B cell (primary cell): ENCODE measurements at regions not wholly inside any gene's neighbourhood (a gene's known extent, or its start where the extent isn't known, plus 50 kb on each side); places are given as distances from the start of the nearest gene placed in this dataset.

Experiments
- ATAC-seq: fragments of 200-7000 bp; cut with Tn5 transposase; one replicate; pipeline ENCODE4 v1.10.0; 2021; ENCODE audit warnings: low read depth, mild to moderate bottlenecking, moderate number of reproducible peaks, moderate library complexity
- CTCF ChIA-PET: fragments of 350-600 bp; sonication (Branson Sonifier 250); formaldehyde crosslinking; loops from one replicate; lab custom pipeline; 2021; ENCODE audit warnings: antibody characterized with exemption, inconsistent platforms; lab: Charles Lee
- POLR2A ChIA-PET: fragments of 350-600 bp; sonication (Branson Sonifier 250); formaldehyde crosslinking; loops from one replicate; lab custom pipeline; 2021; ENCODE audit warnings: antibody characterized with exemption; lab: Charles Lee
- DNase-seq: peaks from one replicate; pipeline ENCODE4 v3.0.0; 2013
- H2AFZ ChIP-seq: 2 replicates; pipeline ENCODE4 v1.6.1; 2012; ENCODE audit warnings: mild to moderate bottlenecking, low read depth, low read length; ENCODE audit not compliant: insufficient read depth, poor library complexity, severe bottlenecking
- H3K27ac ChIP-seq, 2 donors: 1 replicate in 1 of 2; 2 replicates in 1 of 2; pipeline ENCODE4 v1.5.1; 2012 to 2013; ENCODE audit warnings: low read length in 2 of 2, mild to moderate bottlenecking in 2 of 2, moderate library complexity in 1 of 2
- H3K27me3 ChIP-seq, 4 experiments: fragments of 200-600 bp in 1 of 4; sonication (generic) in 1 of 4; replicated peaks in 1 of 4; 1 replicate in 2 of 4; 2 replicates in 2 of 4; pipeline versions ENCODE4 v1.6.1 to v1.7.0; 2013 to 2016; ENCODE audit warnings: low read length in 3 of 4, mild to moderate bottlenecking in 2 of 4, mixed read lengths in 1 of 4, moderate library complexity in 1 of 4; ENCODE audit not compliant: insufficient read depth in 4 of 4, control insufficient read depth in 3 of 4; ENCODE audit errors: control extremely low read depth in 1 of 4
- H3K36me3 ChIP-seq, 2 experiments: replicated peaks in 1 of 2; 1 replicate in 1 of 2; 2 replicates in 1 of 2; pipeline versions ENCODE4 v1.6.1 to v1.7.1; 2013; ENCODE audit warnings: low read length in 1 of 2; ENCODE audit not compliant: insufficient read depth in 2 of 2, control insufficient read depth in 1 of 2; ENCODE audit errors: control extremely low read depth in 1 of 2, extremely low read depth in 1 of 2
- H3K4me1 ChIP-seq, 2 donors: fragments of 200-600 bp in 1 of 2; sonication (generic) in 1 of 2; 1 replicate in 1 of 2; 2 replicates in 1 of 2; pipeline versions ENCODE4 v1.5.1 to v1.6.1; 2013 to 2017; ENCODE audit warnings: low read length in 2 of 2; ENCODE audit not compliant: control insufficient read depth in 2 of 2, insufficient read depth in 2 of 2
- H3K4me2 ChIP-seq: replicated peaks from 2 replicates; pipeline ENCODE3; 2012; ENCODE audit warnings: mild to moderate bottlenecking, low read depth, low read length; ENCODE audit not compliant: poor library complexity, severe bottlenecking
- H3K4me3 ChIP-seq, 5 experiments: fragments of 200-600 bp in 1 of 5; sonication (generic) in 1 of 5; 1 replicate in 3 of 5; 2 replicates in 2 of 5; pipeline versions ENCODE4 v1.5.1 to v1.7.0; 2011 to 2016; ENCODE audit warnings: low read length in 4 of 5, mild to moderate bottlenecking in 4 of 5, low read depth in 2 of 5, control low read depth in 1 of 5, moderate library complexity in 1 of 5; ENCODE audit not compliant: insufficient read depth in 1 of 5; ENCODE audit errors: control extremely low read depth in 1 of 5, extremely low read depth in 1 of 5
- H3K79me2 ChIP-seq: fragments of 200-600 bp; sonication (generic); one replicate; pipeline ENCODE4 v1.6.0; 2016; ENCODE audit warnings: low read length; ENCODE audit not compliant: control insufficient read depth, insufficient read depth
- H3K9ac ChIP-seq: fragments of 200-600 bp; sonication (generic); 2 replicates; pipeline ENCODE4 v1.6.1; 2017; ENCODE audit warnings: mild to moderate bottlenecking, low read length, moderate library complexity
- H3K9me3 ChIP-seq, 3 donors: one replicate each; pipeline versions ENCODE4 v1.6.1 to v1.7.1; 2013; ENCODE audit warnings: low read length in 2 of 3; ENCODE audit not compliant: control insufficient read depth in 2 of 3, insufficient read depth in 1 of 3; ENCODE audit errors: control extremely low read depth in 1 of 3
- H4K20me1 ChIP-seq: 2 replicates; pipeline ENCODE4 v1.6.0; 2012; ENCODE audit warnings: mild to moderate bottlenecking, low read length; ENCODE audit not compliant: insufficient read depth, control insufficient read depth, poor library complexity, severe bottlenecking
- H3K27ac Mint-ChIP-seq: one replicate; pipeline ENCODE4 v1.8.0; 2021; ENCODE audit warnings: mixed read lengths
- H3K27me3 Mint-ChIP-seq: one replicate; pipeline ENCODE4 v1.8.0; 2021; ENCODE audit warnings: mixed read lengths
- H3K4me1 Mint-ChIP-seq: one replicate; pipeline ENCODE4 v1.8.0; 2021; ENCODE audit warnings: mixed read lengths
- H3K4me3 Mint-ChIP-seq: one replicate; pipeline ENCODE4 v1.8.0; 2021; ENCODE audit warnings: mixed read lengths
- H3K9me3 Mint-ChIP-seq: one replicate; pipeline ENCODE4 v1.8.0; 2022; ENCODE audit warnings: mixed read lengths; ENCODE audit not compliant: insufficient read depth
- EZH2 ChIP-seq: IDR thresholded peaks from 2 replicates; pipeline ENCODE4 v1.6.1; 2012; ENCODE audit warnings: borderline replicate concordance, low read depth, mild to moderate bottlenecking, moderate library complexity, low read length; ENCODE audit not compliant: insufficient read depth, poor library complexity, severe bottlenecking
- WGBS: methylation state at CpG from one replicate; pipeline ENCODE4 v1.1.5; 2013; ENCODE audit warnings: missing lambda C conversion rate; ENCODE audit not compliant: insufficient coverage; 5-methylcytosine and 5-hydroxymethylcytosine counted together
- intact Hi-C: fragments of 100-400 bp; cut with micrococcal nuclease; formaldehyde crosslinking; loops from one replicate; pipeline ENCODE4 v1.10.0; 2022
- TF ChIP-seq, protein P1 (sequence below): fragments of 200-600 bp; IDR thresholded peaks from one replicate; pipeline ENCODE4 v1.8.0; 2022; ENCODE audit warnings: antibody characterized with exemption, mild to moderate bottlenecking

GRCh38 chr7:68209486-68209885 lies 1212.9 kb downstream of the TYW1 start:
- H3K4me2 ChIP-seq, result no peak overlapping the region
- TF ChIP-seq, protein P1, sequence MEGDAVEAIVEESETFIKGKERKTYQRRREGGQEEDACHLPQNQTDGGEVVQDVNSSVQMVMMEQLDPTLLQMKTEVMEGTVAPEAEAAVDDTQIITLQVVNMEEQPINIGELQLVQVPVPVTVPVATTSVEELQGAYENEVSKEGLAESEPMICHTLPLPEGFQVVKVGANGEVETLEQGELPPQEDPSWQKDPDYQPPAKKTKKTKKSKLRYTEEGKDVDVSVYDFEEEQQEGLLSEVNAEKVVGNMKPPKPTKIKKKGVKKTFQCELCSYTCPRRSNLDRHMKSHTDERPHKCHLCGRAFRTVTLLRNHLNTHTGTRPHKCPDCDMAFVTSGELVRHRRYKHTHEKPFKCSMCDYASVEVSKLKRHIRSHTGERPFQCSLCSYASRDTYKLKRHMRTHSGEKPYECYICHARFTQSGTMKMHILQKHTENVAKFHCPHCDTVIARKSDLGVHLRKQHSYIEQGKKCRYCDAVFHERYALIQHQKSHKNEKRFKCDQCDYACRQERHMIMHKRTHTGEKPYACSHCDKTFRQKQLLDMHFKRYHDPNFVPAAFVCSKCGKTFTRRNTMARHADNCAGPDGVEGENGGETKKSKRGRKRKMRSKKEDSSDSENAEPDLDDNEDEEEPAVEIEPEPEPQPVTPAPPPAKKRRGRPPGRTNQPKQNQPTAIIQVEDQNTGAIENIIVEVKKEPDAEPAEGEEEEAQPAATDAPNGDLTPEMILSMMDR, result no peak
- no peak for TF ChIP-seq EZH2
- no peaks in the 10 kb centered on the region for H3K27me3 ChIP-seq
- H3K27me3 Mint-ChIP-seq, result no peaks in the 10 kb centered on the region
- H3K9me3 ChIP-seq, result peaks cover 0 to 33% (median 9%) of the 10 kb centered on the region in 3 donors
- no peak overlapping the region for H3K9ac ChIP-seq
- H3K4me3 ChIP-seq, result no peak overlapping the region
- ATAC-seq (no peak), DNase-seq (no peak)
- no peak overlapping the region for H3K27ac ChIP-seq
- POLR2A ChIA-PET, result no interaction called here
- 56% methylated on average over 1 of the region's 6 CpGs for WGBS
- no peak overlapping the region for H2AFZ ChIP-seq
- no peaks in the 10 kb centered on the region for H3K79me2 ChIP-seq
- H4K20me1 ChIP-seq, result no peaks in the 10 kb centered on the region
- CTCF ChIA-PET, result no interaction called here
- H3K4me1 ChIP-seq, result no peaks in the 10 kb centered on the region
- intact Hi-C loops, result no loop called here
- H3K4me3 Mint-ChIP-seq, result no peak overlapping the region
- H3K4me1 Mint-ChIP-seq, result no peaks in the 10 kb centered on the region
- peaks cover 8% of the 10 kb centered on the region for H3K9me3 Mint-ChIP-seq
- no peak overlapping the region for H3K27ac Mint-ChIP-seq
- no peaks in the 10 kb centered on the region for H3K36me3 ChIP-seq

- CTCF ChIA-PET, result no interaction called here
- Histone ChIP-seq H3K9me3 (peaks cover 0 to 10% (median 0%) of the 10 kb centered on the region in 3 donors), H3K9ac (no peak overlapping the region), H4K20me1 (no peaks in the 10 kb centered on the region), H3K4me3 (no peak overlapping the region), H3K36me3 (no peaks in the 10 kb centered on the region), H2AFZ (no peak overlapping the region), H3K4me1 (no peaks in the 10 kb centered on the region), H3K79me2 (no peaks in the 10 kb centered on the region), H3K27ac (no peak overlapping the region), H3K4me2 (no peak overlapping the region), H3K27me3 (no peaks in the 10 kb centered on the region)
- intact Hi-C loops, result no loop called here
- 100% methylated on average over 3 of the region's 3 CpGs for WGBS
- no peaks in the 10 kb centered on the region for H3K4me1 Mint-ChIP-seq
- TF ChIP-seq EZH2, result no peak
- TF ChIP-seq, protein P1, result no peak
- peaks cover 4% of the 10 kb centered on the region for H3K9me3 Mint-ChIP-seq
- no peak overlapping the region for H3K4me3 Mint-ChIP-seq
- H3K27me3 Mint-ChIP-seq, result no peaks in the 10 kb centered on the region
- no peak overlapping the region for H3K27ac Mint-ChIP-seq
- no peak for ATAC-seq
- no peak for DNase-seq
- POLR2A ChIA-PET, result no interaction called here
Measured at GRCh38 chr7:68213838-68214237, 1217.2 kb downstream of the TYW1 start.
